Suppressor macrophage treated with lipopolysaccharide for 1 hour (primary cell): ENCODE measurements at regions not wholly inside any gene's neighbourhood (a gene's known extent, or its start where the extent isn't known, plus 50 kb on each side); places are given as distances from the start of the nearest gene placed in this dataset.
A peak's percentile ranks its signal among the peaks of the same experiment; 100 is the strongest.

Source experiments
- DNase-seq, 3 donors: peaks; one replicate each; pipeline ENCODE4 v3.0.0-alpha.2; 2020 to 2022

DNA sequence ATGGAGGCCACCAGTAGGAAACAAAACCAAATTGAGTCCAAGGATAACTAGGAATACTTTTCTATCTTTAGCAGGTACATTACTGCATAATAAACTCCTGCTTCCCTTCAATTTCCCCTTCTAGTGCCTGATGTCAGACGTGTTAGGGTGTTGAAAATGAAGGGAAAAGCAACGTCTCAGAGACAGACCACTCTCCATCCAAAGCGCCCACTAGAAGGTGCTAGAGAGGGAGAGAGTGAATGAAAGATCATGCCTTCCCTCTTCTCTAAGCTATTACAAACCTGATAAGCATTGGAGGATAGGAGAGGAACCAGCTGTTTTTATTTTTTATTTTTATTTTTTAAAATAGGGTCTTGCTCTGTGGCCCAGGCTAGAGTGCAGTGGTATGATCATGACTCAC lies 64.1 kb downstream of the ZNF641 start:
- DNase-seq: peak; percentile 31 to 45 (median 36)

GRCh38 chr12:48285751-48286650 lies 64.7 kb downstream of the ZNF641 start:
- DNase-seq: peak in 2 of 3 donors; percentile 18 to 19

DNA sequence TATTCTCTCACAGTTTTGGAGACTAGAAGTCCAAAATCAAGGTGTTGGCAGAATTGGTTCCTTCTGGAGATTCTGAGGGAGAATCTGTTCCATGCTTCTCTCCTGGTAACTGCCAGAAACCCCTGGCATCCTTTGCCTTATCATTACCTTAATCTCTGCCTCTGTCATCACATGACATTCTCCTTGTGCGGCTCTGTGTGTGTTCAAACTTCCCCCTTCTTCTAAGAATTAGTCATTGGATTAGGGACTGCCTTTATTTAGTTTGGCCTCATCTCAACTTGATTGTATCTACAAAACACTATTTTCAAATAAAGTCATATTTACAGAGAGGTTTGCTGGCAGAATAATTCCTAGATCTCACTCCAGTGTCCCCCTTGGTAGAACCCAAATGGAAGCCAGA lies 68.9 kb downstream of the ZNF641 start:
- DNase-seq: peak; percentile 14 to 38 (median 31)

DNA sequence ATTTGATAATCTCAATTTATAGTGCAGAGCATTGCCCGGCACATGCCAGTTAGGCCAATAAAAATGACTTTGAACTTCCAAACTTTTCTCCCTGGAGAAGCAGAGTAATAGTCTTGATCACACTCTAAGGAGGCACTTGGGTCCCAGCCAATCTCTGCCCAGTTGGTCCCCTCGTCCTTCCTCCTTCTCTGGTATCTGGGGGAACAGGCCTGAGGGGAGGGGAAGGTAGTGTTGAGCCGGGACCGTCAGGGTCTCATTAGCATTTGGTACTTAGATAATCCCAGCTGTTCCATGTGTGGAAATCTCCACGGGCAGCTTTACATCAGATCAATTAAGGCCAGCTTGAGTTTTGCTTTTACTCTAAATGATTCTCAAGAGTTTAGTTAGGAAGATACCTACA lies 70.1 kb downstream of the ZNF641 start:
- DNase-seq: no peak

DNA sequence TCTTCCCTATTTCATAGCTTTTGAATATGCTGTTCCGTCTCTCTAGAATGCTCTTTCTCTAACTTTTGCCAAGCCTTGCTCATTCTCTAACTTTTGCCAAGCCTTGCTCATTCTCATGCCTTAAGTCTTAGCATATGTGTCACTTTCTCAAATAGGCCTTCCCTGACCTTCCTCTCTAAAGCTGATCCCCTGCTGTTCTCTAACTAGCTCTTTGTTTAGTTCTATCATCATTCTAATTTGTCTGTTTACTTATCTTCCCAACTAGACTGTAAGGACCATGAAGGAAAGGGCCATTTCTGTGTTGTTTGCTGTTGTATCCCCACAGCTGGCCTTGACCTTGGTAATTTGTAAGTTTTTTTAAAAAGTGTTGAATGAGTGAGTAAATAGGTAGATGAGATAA lies 71.1 kb downstream of the ZNF641 start:
- DNase-seq: peak in 1 of 3 donors; percentile 10

- peak; percentile 39 to 64 (median 59) for DNase-seq
These were observed 71.6 kb downstream of the ZNF641 start for GRCh38 chr12:48279101-48279500.

GRCh38 chr12:48276621-48277020 lies 73.5 kb upstream of the OR10AD1 start:
- DNase-seq: no peak

GRCh38 chr12:48266826-48267225 lies 63.7 kb upstream of the OR10AD1 start:
- no peak for DNase-seq

DNA sequence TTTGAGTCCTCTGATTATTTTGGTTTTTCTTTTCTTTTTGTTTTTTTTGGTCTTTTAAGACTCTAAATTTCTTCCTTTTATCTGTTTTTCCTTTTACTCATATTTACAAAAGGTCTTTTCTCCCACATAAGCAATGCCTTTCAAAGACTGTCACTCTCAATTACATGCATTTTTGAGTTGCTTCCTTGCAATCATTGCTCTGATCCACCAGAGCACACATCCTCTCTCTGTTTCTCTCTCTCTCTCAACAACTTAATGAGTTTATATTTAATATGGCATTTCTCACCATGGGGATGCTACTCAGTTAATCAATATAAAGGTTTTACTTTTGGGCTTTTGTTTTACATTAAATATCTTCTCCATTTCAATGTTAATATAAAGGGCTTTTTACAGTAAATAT lies 62.7 kb upstream of the OR10AD1 start:
- no peak for DNase-seq

DNA sequence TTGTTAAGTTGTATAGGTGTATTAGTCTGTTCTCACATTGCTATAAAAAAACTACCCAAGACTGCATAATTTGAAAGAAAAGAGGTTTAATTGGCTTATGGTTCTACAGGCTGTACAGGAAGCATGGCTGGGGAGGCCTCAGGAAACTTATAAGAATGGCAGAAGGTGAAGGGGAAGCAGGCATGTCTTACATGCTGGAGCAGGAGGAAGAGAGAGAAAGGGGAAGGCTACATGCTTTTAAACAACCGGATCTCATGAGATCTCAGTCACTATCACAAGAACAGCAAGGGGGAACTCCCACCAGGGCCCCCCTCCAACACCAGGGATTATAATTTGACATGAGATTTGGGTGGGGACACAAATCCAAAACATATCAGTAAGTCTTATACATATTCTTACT lies 60.5 kb upstream of the OR10AD1 start:
- DNase-seq: peak; percentile 26 to 44 (median 33)

DNA sequence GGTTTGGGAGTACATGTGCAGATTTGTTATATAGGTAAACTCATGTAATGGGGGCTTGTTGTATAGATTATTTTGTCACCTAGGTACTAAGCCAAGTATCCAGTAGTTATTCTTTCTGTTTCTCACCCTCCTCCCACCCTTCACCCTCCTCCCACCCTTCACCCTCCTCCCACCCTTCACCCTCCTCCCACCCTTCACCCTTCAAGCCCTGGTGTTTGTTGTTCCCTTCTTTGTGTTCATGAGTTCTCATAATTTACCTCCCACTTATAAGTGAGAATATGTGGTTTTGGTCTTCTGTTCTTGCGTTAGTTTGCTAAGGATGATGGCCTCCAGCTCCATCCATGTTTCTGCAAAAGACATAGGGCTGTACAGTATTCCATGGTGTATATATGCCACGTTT lies 58.7 kb upstream of the OR10AD1 start:
- DNase-seq: no peak
